Mesendoderm (in vitro differentiated cells): ENCODE measurements at regions not wholly inside any gene's neighbourhood (a gene's known extent, or its start where the extent isn't known, plus 50 kb on each side); places are given as distances from the start of the nearest gene placed in this dataset.
"Not testable (repeated sequence)": the region's sequence is repeated elsewhere in the genome, so short reads cannot be mapped to it uniquely, and the experiment has no call there.

Source experiments
- DNase-seq: peaks from one replicate; pipeline ENCODE4 v3.0.0; 2013
- H2AK5ac ChIP-seq: 2 replicates; pipeline ENCODE4 v1.6.1; 2013; ENCODE audit warnings: low read length, inconsistent platforms
- H2BK120ac ChIP-seq: 2 replicates; pipeline ENCODE4 v1.6.1; 2013; ENCODE audit warnings: low read depth, mild to moderate bottlenecking, low read length, moderate library complexity, mixed read lengths
- H2BK15ac ChIP-seq: replicated peaks from 2 replicates; pipeline ENCODE4 v1.6.1; 2013; ENCODE audit warnings: low read depth, mild to moderate bottlenecking, moderate library complexity
- H2BK5ac ChIP-seq: 2 replicates; pipeline ENCODE4 v1.6.1; 2013; ENCODE audit warnings: low read length, inconsistent platforms
- H3K18ac ChIP-seq: 2 replicates; pipeline ENCODE4 v1.6.1; 2013; ENCODE audit warnings: mild to moderate bottlenecking, low read length, mixed read lengths
- H3K23ac ChIP-seq: one replicate; pipeline ENCODE4 v1.6.1; 2013; ENCODE audit warnings: low read length
- H3K27ac ChIP-seq: 2 replicates; pipeline ENCODE4 v1.5.1; 2013; ENCODE audit warnings: low read depth, mild to moderate bottlenecking, inconsistent platforms, low read length, moderate library complexity
- H3K27me3 ChIP-seq: 2 replicates; pipeline ENCODE4 v1.6.1; 2013; ENCODE audit warnings: low read length, control low read depth, mild to moderate bottlenecking, inconsistent platforms; ENCODE audit not compliant: insufficient read depth, poor library complexity
- H3K36me3 ChIP-seq: 2 replicates; pipeline ENCODE4 v1.6.1; 2013; ENCODE audit warnings: low read length, inconsistent platforms; ENCODE audit not compliant: control insufficient read depth, insufficient read depth
- H3K4ac ChIP-seq: one replicate; pipeline ENCODE4 v1.6.1; 2013; ENCODE audit warnings: low read depth, mild to moderate bottlenecking, low read length, moderate library complexity
- H3K4me1 ChIP-seq: 2 replicates; pipeline ENCODE4 v1.6.1; 2013; ENCODE audit warnings: low read depth, low read length, inconsistent platforms; ENCODE audit not compliant: control insufficient read depth
- H3K4me2 ChIP-seq: 2 replicates; pipeline ENCODE4 v1.6.1; 2013; ENCODE audit warnings: low read length
- H3K4me3 ChIP-seq: 2 replicates; pipeline ENCODE4 v1.5.1; 2013; ENCODE audit warnings: mild to moderate bottlenecking, low read length
- H3K56ac ChIP-seq: one replicate; pipeline ENCODE4 v1.6.1; 2013; ENCODE audit warnings: low read length
- H3K79me1 ChIP-seq: 2 replicates; pipeline ENCODE4 v1.6.1; 2013; ENCODE audit warnings: low read length, inconsistent platforms
- H3K79me2 ChIP-seq: 2 replicates; pipeline ENCODE4 v1.6.1; 2013; ENCODE audit warnings: mild to moderate bottlenecking, low read length; ENCODE audit not compliant: control insufficient read depth, insufficient read depth
- H3K9ac ChIP-seq: 2 replicates; pipeline ENCODE4 v1.6.1; 2013; ENCODE audit warnings: low read length, inconsistent platforms
- H4K5ac ChIP-seq: one replicate; pipeline ENCODE4 v1.6.1; 2013; ENCODE audit warnings: low read length
- H4K8ac ChIP-seq: one replicate; pipeline ENCODE4 v1.6.1; 2013; ENCODE audit warnings: low read depth, mild to moderate bottlenecking, control low read depth, low read length, moderate library complexity
- WGBS: extraction: QIAGEN DNeasy Blood & Tissue Kit; methylation state at CpG from one replicate; pipeline ENCODE4 v1.1.7; 2013; ENCODE audit warnings: low lambda C conversion rate, missing lambda C conversion rate; ENCODE audit not compliant: insufficient coverage; ENCODE audit errors: extremely low coverage; 5-methylcytosine and 5-hydroxymethylcytosine counted together

DNA sequence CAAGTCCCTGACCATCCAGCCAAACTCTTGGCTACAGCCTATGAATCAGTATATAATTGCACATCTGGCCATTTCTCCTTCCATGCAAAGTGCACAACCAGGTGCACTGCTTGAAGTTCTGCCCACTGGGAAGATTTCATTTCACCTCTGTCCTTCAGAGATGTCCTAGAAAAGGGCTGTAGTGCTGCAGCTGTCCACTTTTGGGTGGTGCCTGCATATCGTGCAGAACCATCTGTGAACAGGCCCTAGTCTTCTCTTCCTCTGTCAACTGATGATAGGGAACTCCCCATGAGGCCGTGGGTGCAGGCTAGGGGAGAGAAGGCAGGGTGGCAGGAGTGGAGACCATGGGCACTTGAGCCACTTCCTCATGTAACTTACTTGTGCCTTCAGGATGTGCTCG lies 470.6 kb upstream of the RGS6 start:
- not testable (repeated sequence) for H3K56ac ChIP-seq, DNase-seq, H3K23ac ChIP-seq, H3K4me2 ChIP-seq, H3K18ac ChIP-seq, H3K36me3 ChIP-seq, H3K27ac ChIP-seq, H3K9ac ChIP-seq, H2BK120ac ChIP-seq, H2BK5ac ChIP-seq, H3K79me2 ChIP-seq, H3K4ac ChIP-seq, H2BK15ac ChIP-seq, H3K4me1 ChIP-seq, H4K5ac ChIP-seq, H4K8ac ChIP-seq, H3K27me3 ChIP-seq, H2AK5ac ChIP-seq, H3K79me1 ChIP-seq, H3K4me3 ChIP-seq
- no CpG with 5 or more reads among the region's 3 CpGs for WGBS

DNA sequence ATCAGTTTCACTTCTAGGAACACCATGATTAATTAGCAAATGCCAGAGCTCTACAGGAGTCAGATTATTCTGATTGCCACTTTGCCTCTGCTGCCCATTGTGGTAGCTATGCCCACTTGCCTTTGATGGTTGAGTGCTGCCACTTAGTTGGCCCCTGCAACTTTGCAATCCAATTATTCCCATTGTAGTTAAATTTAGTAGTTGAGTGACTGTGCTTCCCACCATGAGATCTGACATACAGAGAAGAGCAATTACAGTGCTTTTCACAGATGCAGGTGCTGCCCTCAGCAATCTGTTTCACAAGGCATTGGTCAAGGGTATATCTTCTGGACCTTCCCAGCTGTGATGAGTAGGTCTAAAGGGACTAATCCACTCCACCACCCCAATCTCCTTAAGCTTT lies 468.4 kb upstream of the RGS6 start:
- no peaks in the 10 kb centered on the region for H3K4me1 ChIP-seq
- no peaks in the 10 kb centered on the region for H3K79me1 ChIP-seq
- H3K4me3 ChIP-seq, result no peak overlapping the region
- H3K4ac ChIP-seq, result no peak overlapping the region
- no peak overlapping the region for H2BK5ac ChIP-seq
- no peaks in the 10 kb centered on the region for H3K79me2 ChIP-seq
- H3K9ac ChIP-seq, result no peak overlapping the region
- H2AK5ac ChIP-seq, result no peak overlapping the region
- no peak overlapping the region for H3K27ac ChIP-seq
- H3K56ac ChIP-seq, result no peak overlapping the region
- H4K8ac ChIP-seq, result no peak overlapping the region
- H2BK15ac ChIP-seq, result no peak overlapping the region
- no peak overlapping the region for H3K4me2 ChIP-seq
- H3K23ac ChIP-seq, result no peak overlapping the region
- H3K18ac ChIP-seq, result no peak overlapping the region
- no peak for DNase-seq
- no peak overlapping the region for H2BK120ac ChIP-seq
- H3K27me3 ChIP-seq, result no peaks in the 10 kb centered on the region
- H3K36me3 ChIP-seq, result no peaks in the 10 kb centered on the region
- no peak overlapping the region for H4K5ac ChIP-seq

DNA sequence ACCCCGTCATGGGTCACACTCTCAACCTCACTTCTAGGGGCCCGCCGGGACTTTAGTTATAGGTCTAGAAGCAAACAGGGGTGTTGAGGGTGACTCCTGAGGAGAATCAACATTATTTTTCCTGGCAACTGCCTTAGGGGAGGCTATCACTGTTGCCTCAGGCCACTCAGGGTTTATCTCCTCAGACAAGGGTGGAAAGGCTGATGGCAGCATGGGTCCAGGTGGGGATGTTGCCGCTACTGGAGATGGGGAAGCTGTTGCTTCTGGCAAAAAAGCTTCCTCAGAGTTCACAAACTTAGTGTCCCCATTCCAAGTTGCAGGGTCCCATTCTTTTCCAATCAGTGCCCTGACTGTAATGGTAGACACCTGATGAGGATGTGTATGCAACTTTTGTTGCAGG lies 467.4 kb upstream of the RGS6 start:
- Histone ChIP-seq H3K56ac (no peak overlapping the region), H3K4ac (no peak overlapping the region), H3K27ac (no peak overlapping the region), H3K18ac (no peak overlapping the region), H3K9ac (no peak overlapping the region), H3K23ac (no peak overlapping the region), H3K79me2 (no peaks in the 10 kb centered on the region), H2BK5ac (no peak overlapping the region), H3K4me3 (no peak overlapping the region), H2BK120ac (no peak overlapping the region), H3K36me3 (no peaks in the 10 kb centered on the region), H3K79me1 (no peaks in the 10 kb centered on the region), H2BK15ac (no peak overlapping the region), H3K4me2 (no peak overlapping the region), H4K5ac (no peak overlapping the region), H2AK5ac (no peak overlapping the region), H3K27me3 (no peaks in the 10 kb centered on the region), H4K8ac (no peak overlapping the region), H3K4me1 (no peaks in the 10 kb centered on the region)
- no peak for DNase-seq
- no CpG with 5 or more reads among the region's 4 CpGs for WGBS

DNA sequence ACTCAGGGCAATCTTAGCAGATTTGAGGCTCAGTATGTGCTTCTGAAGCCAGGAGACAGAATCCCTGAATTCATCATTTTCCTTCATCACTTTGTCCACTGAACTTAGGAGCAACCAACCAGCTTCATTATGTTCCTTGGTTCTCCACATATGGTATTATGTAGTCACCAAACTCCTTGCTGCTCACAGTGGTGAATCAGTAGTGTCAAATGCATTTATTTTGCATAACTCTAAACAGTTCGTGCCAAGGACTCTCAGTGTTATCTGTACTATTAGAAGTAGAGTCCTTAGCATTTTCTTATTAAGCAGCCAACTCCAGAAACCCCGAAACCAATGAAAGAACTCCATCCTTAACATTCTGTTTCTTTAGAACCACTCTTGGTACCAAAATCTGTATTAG lies 466.9 kb upstream of the RGS6 start:
- Histone ChIP-seq H3K4me1 (no peaks in the 10 kb centered on the region), H3K27ac (no peak overlapping the region), H2BK5ac (no peak overlapping the region), H3K4me2 (no peak overlapping the region), H3K4me3 (no peak overlapping the region), H2AK5ac (no peak overlapping the region), H3K9ac (no peak overlapping the region), H3K36me3 (no peaks in the 10 kb centered on the region), H4K5ac (no peak overlapping the region), H3K18ac (no peak overlapping the region), H2BK120ac (no peak overlapping the region), H3K56ac (no peak overlapping the region), H3K27me3 (peaks cover 2% of the 10 kb centered on the region), H3K79me2 (no peaks in the 10 kb centered on the region), H3K4ac (no peak overlapping the region), H4K8ac (no peak overlapping the region), H3K79me1 (no peaks in the 10 kb centered on the region), H2BK15ac (no peak overlapping the region), H3K23ac (no peak overlapping the region)
- DNase-seq, result no peak
- no CpG with 5 or more reads among the region's 2 CpGs for WGBS

DNA sequence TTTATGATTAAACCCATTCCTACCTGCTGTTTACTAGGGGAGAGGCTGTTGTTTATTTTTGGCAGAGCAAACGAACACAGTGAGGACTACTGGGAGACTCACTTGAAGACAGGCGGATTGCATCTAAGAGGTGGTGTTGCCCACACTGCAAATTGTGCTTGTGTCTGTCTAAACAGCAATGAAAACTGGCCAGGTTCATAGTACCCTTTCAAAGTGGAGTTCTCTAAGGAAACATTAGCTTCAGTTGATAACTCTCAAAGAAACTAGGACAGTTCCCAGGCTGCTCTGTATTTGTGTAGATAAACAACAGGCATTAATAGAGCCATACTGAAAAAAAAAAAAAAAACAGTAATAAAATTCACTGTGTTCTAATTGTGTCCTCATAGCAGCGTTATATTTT lies 466.0 kb upstream of the RGS6 start:
- no peak overlapping the region for H3K9ac ChIP-seq
- H3K27ac ChIP-seq, result no peak overlapping the region
- no peak overlapping the region for H3K4me3 ChIP-seq
- no peak overlapping the region for H2BK5ac ChIP-seq
- DNase-seq, result no peak
- H3K79me1 ChIP-seq, result no peaks in the 10 kb centered on the region
- peaks cover 2% of the 10 kb centered on the region for H3K27me3 ChIP-seq
- WGBS, result no CpG with 5 or more reads among the region's 3 CpGs
- H3K79me2 ChIP-seq, result no peaks in the 10 kb centered on the region
- H3K4ac ChIP-seq, result no peak overlapping the region
- no peak overlapping the region for H2BK120ac ChIP-seq
- no peak overlapping the region for H2BK15ac ChIP-seq
- no peak overlapping the region for H3K56ac ChIP-seq
- H2AK5ac ChIP-seq, result no peak overlapping the region
- no peak overlapping the region for H3K4me2 ChIP-seq
- no peaks in the 10 kb centered on the region for H3K36me3 ChIP-seq
- H3K18ac ChIP-seq, result no peak overlapping the region
- H3K4me1 ChIP-seq, result no peaks in the 10 kb centered on the region
- H3K23ac ChIP-seq, result no peak overlapping the region
- H4K5ac ChIP-seq, result no peak overlapping the region
- no peak overlapping the region for H4K8ac ChIP-seq

DNA sequence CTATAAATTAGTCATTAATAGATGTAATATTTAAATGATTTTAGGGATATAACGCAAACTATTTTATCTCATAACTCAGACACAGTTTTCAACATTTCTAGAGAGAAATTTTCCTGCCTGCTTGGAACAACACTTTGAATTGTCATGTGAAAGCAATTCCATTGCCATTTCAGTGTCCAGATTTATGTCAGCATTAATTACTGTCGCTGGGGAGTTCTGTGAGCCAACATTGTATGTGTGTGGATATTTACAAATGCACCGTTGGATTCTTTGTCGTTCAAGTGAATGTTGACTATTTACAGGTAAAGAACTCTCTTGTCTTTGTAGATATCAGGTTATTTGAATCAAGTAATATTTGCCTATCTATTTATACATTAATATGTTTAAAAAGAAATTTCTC lies 465.3 kb upstream of the RGS6 start:
- H2BK120ac ChIP-seq, result no peak overlapping the region
- H3K36me3 ChIP-seq, result no peaks in the 10 kb centered on the region
- no peak for DNase-seq
- no peak overlapping the region for H2BK5ac ChIP-seq
- no CpG with 5 or more reads among the region's 4 CpGs for WGBS
- H3K27me3 ChIP-seq, result peaks cover 2% of the 10 kb centered on the region
- H4K8ac ChIP-seq, result no peak overlapping the region
- H2BK15ac ChIP-seq, result no peak overlapping the region
- H3K79me2 ChIP-seq, result no peaks in the 10 kb centered on the region
- H3K79me1 ChIP-seq, result no peaks in the 10 kb centered on the region
- H3K4me2 ChIP-seq, result no peak overlapping the region
- no peak overlapping the region for H3K27ac ChIP-seq
- no peak overlapping the region for H3K9ac ChIP-seq
- no peak overlapping the region for H2AK5ac ChIP-seq
- no peak overlapping the region for H3K56ac ChIP-seq
- no peak overlapping the region for H3K23ac ChIP-seq
- H3K4me3 ChIP-seq, result no peak overlapping the region
- peaks cover 2% of the 10 kb centered on the region for H3K4me1 ChIP-seq
- H3K4ac ChIP-seq, result no peak overlapping the region
- no peak overlapping the region for H3K18ac ChIP-seq
- no peak overlapping the region for H4K5ac ChIP-seq
